HEK293 (cell line): ENCODE measurements at regions not wholly inside any gene's neighbourhood (a gene's known extent, or its start where the extent isn't known, plus 50 kb on each side); places are given as distances from the start of the nearest gene placed in this dataset.
A peak's percentile ranks its signal among the peaks of the same experiment; 100 is the strongest.

ENCODE experiments used
- CTCF ChIA-PET: fragments of 350-600 bp; formaldehyde crosslinking; extraction: SDS; loops from one replicate; lab custom pipeline; 2021; ENCODE audit warnings: antibody characterized with exemption; lab: Yijun Ruan, JAX
- POLR2A ChIA-PET: fragments of 300-600 bp; formaldehyde crosslinking; extraction: SDS; loops from one replicate; lab custom pipeline; 2020; ENCODE audit warnings: antibody characterized with exemption, inconsistent platforms; lab: Yijun Ruan, JAX
- H3K27ac ChIP-seq: fragments of 200-500 bp; sonication (Bioruptor generic); 2 replicates; pipeline ENCODE4 v1.5.1; 2014; ENCODE audit warnings: low read depth, low read length, control low read depth, inconsistent platforms; ENCODE audit errors: extremely low read depth
- H3K36me3 ChIP-seq, 2 experiments: fragments of 200-500 bp in 1 of 2; sonication (Bioruptor generic) in 1 of 2; 1 replicate in 1 of 2; 2 replicates in 1 of 2; pipeline ENCODE4 v1.5.1; 2014 to 2017; ENCODE audit warnings: inconsistent platforms in 2 of 2, low read length in 2 of 2; ENCODE audit not compliant: control insufficient read depth in 2 of 2, insufficient read depth in 1 of 2
- H3K4me1 ChIP-seq: fragments of 200-500 bp; sonication (Bioruptor generic); 2 replicates; pipeline ENCODE4 v1.5.1; 2014; ENCODE audit warnings: mild to moderate bottlenecking, low read length, inconsistent platforms; ENCODE audit not compliant: control insufficient read depth, insufficient read depth
- H3K4me3 ChIP-seq: 2 replicates; pipeline ENCODE4 v1.5.1; 2011; ENCODE audit warnings: low read depth, mild to moderate bottlenecking, control low read depth, low read length, moderate library complexity
- H3K9me3 ChIP-seq: fragments of 200-500 bp; sonication (Bioruptor generic); 2 replicates; pipeline ENCODE4 v1.5.1; 2014; ENCODE audit warnings: low read depth, low read length, inconsistent platforms; ENCODE audit not compliant: control insufficient read depth, insufficient read depth
- BCL11B ChIP-seq: fragments of 450-650 bp; formaldehyde crosslinking; IDR thresholded peaks from 2 replicates; pipeline ENCODE4 v1.5.1; 2016; ENCODE audit warnings: low read depth, missing biosample characterization, missing genetic modification characterization
- EGR2 ChIP-seq: fragments of 450-650 bp; formaldehyde crosslinking; IDR thresholded peaks from 2 replicates; pipeline ENCODE4 v1.5.1; 2016; ENCODE audit warnings: low read depth, missing biosample characterization, missing genetic modification characterization
- KLF16 ChIP-seq: fragments of 450-650 bp; formaldehyde crosslinking; IDR thresholded peaks from 2 replicates; pipeline ENCODE4 v1.5.1; 2017; ENCODE audit warnings: missing biosample characterization, missing genetic modification characterization
- YY1 ChIP-seq: fragments of 450-650 bp; formaldehyde crosslinking; IDR thresholded peaks from 2 replicates; pipeline ENCODE4 v1.5.1; 2018; ENCODE audit warnings: missing biosample characterization, missing genetic modification characterization
- ZBTB10 ChIP-seq: fragments of 450-650 bp; formaldehyde crosslinking; IDR thresholded peaks from 2 replicates; pipeline ENCODE4 v1.5.1; 2016; ENCODE audit warnings: missing biosample characterization, missing genetic modification characterization
- ZFP3 ChIP-seq: fragments of 450-650 bp; formaldehyde crosslinking; IDR thresholded peaks from 2 replicates; pipeline ENCODE4 v1.5.1; 2016; ENCODE audit warnings: low read depth, missing biosample characterization, missing genetic modification characterization
- ZFP41 ChIP-seq: fragments of 450-650 bp; formaldehyde crosslinking; IDR thresholded peaks from 2 replicates; pipeline ENCODE4 v1.5.1; 2016; ENCODE audit warnings: missing biosample characterization, missing genetic modification characterization, borderline replicate concordance
- ZNF10 ChIP-seq: fragments of 450-650 bp; formaldehyde crosslinking; IDR thresholded peaks from 2 replicates; pipeline ENCODE4 v1.5.1; 2017; ENCODE audit warnings: missing biosample characterization, missing genetic modification characterization
- ZNF114 ChIP-seq: fragments of 450-650 bp; formaldehyde crosslinking; IDR thresholded peaks from 2 replicates; pipeline ENCODE4 v1.5.0; 2017; ENCODE audit warnings: missing biosample characterization, missing genetic modification characterization
- ZNF157 ChIP-seq: fragments of 450-650 bp; formaldehyde crosslinking; IDR thresholded peaks from 2 replicates; pipeline ENCODE4 v1.5.1; 2016; ENCODE audit warnings: missing biosample characterization, missing genetic modification characterization
- ZNF16 ChIP-seq: fragments of 450-650 bp; formaldehyde crosslinking; IDR thresholded peaks from 2 replicates; pipeline ENCODE4 v1.5.1; 2016; ENCODE audit warnings: low read depth, missing biosample characterization, missing genetic modification characterization
- ZNF2 ChIP-seq: fragments of 450-650 bp; formaldehyde crosslinking; IDR thresholded peaks from 2 replicates; pipeline ENCODE4 v1.5.1; 2016; ENCODE audit warnings: missing biosample characterization, missing genetic modification characterization
- ZNF274 ChIP-seq, 2 experiments: fragments of 200-500 bp in 1 of 2; fragments of 450-650 bp in 1 of 2; sonication (Bioruptor generic) in 1 of 2; formaldehyde crosslinking in 1 of 2; IDR thresholded peaks; 2 replicates each; pipeline versions ENCODE4 v1.5.1 to v1.6.1; 2014 to 2016; ENCODE audit warnings: borderline replicate concordance in 1 of 2, inconsistent platforms in 1 of 2, low read length in 1 of 2, missing biosample characterization in 1 of 2, missing genetic modification characterization in 1 of 2
- ZNF341 ChIP-seq: fragments of 450-650 bp; formaldehyde crosslinking; IDR thresholded peaks from 2 replicates; pipeline ENCODE4; 2016; ENCODE audit warnings: low read depth, missing biosample characterization, missing genetic modification characterization
- ZNF354C ChIP-seq: fragments of 450-650 bp; formaldehyde crosslinking; IDR thresholded peaks from 2 replicates; pipeline ENCODE4 v1.5.1; 2016; ENCODE audit warnings: missing biosample characterization, missing genetic modification characterization, low read depth, borderline replicate concordance
- ZNF391 ChIP-seq: fragments of 450-650 bp; formaldehyde crosslinking; IDR thresholded peaks from 2 replicates; pipeline ENCODE4 v1.5.1; 2016; ENCODE audit warnings: low read depth, missing biosample characterization, missing genetic modification characterization, borderline replicate concordance
- ZNF544 ChIP-seq: fragments of 450-650 bp; formaldehyde crosslinking; IDR thresholded peaks from 2 replicates; pipeline ENCODE4 v1.5.0; 2017; ENCODE audit warnings: missing biosample characterization, missing genetic modification characterization
- ZNF629 ChIP-seq: fragments of 450-650 bp; formaldehyde crosslinking; IDR thresholded peaks from 2 replicates; pipeline ENCODE4 v1.5.1; 2017; ENCODE audit warnings: missing biosample characterization, missing genetic modification characterization
- ZNF704 ChIP-seq: fragments of 450-650 bp; formaldehyde crosslinking; IDR thresholded peaks from 2 replicates; pipeline ENCODE4 v1.5.1; 2016; ENCODE audit warnings: missing biosample characterization, missing genetic modification characterization
- ZNF747 ChIP-seq: fragments of 450-650 bp; formaldehyde crosslinking; IDR thresholded peaks from 2 replicates; pipeline ENCODE4 v1.5.1; 2016; ENCODE audit warnings: missing biosample characterization, missing genetic modification characterization
- ZNF777 ChIP-seq: fragments of 450-650 bp; formaldehyde crosslinking; IDR thresholded peaks from 2 replicates; pipeline ENCODE4 v1.5.1; 2017; ENCODE audit warnings: missing biosample characterization, missing genetic modification characterization, borderline replicate concordance
- ZNF792 ChIP-seq: fragments of 450-650 bp; formaldehyde crosslinking; IDR thresholded peaks from 2 replicates; pipeline ENCODE4 v1.5.1; 2016; ENCODE audit warnings: missing biosample characterization, missing genetic modification characterization
- ZNF837 ChIP-seq: fragments of 450-650 bp; formaldehyde crosslinking; IDR thresholded peaks from 2 replicates; pipeline ENCODE4 v1.5.1; 2016; ENCODE audit warnings: missing biosample characterization, missing genetic modification characterization
- TF ChIP-seq, protein P1 (sequence below): fragments of 450-650 bp; formaldehyde crosslinking; IDR thresholded peaks from 2 replicates; pipeline ENCODE4 v1.5.1; 2017; ENCODE audit warnings: missing biosample characterization, mild to moderate bottlenecking, missing genetic modification characterization, moderate library complexity
- TF ChIP-seq, protein P2 (sequence below): fragments of 450-650 bp; IDR thresholded peaks from 2 replicates; pipeline ENCODE4 v1.5.1; 2018; ENCODE audit warnings: missing biosample characterization, mild to moderate bottlenecking, missing genetic modification characterization

DNA sequence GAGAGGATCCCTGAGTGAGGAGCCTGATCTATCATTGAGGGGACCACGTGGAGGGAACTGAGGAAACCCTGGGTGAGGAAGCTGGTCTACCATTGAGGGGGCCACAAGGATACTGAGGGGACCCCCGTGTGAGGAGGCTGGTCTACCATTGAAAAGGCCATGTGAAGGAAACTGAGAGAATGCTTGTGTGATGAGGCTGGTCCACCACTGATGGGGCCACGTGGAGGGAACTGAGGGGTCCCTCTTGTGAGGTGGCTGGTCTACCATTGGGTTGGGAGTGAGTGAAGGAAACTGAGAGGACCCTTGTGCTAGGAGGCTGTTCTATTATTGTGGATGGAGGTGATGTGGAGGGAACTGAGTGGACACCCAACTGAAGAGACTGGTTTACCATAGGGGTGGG lies 161.3 kb downstream of the FBLN2 start:
- H3K4me3 ChIP-seq = no peak overlapping the region
- no peak overlapping the region for H3K27ac ChIP-seq
- H3K4me1 ChIP-seq = no peaks in the 10 kb centered on the region
- ChIA-PET POLR2A (no interaction called here), CTCF (no interaction called here)
- TF ChIP-seq EGR2 (tag by site-specific recombination) (no peak), ZNF391 (tag by site-specific recombination) (no peak), ZNF704 (tag by site-specific recombination) (no peak), ZFP3 (tag by site-specific recombination) (no peak), ZNF354C (tag by site-specific recombination) (no peak), ZNF747 (tag by site-specific recombination) (no peak), ZNF10 (tag by site-specific recombination) (no peak), ZNF777 (tag by site-specific recombination) (no peak), ZNF157 (tag by site-specific recombination) (no peak), ZNF341 (tag by site-specific recombination) (no peak)
- H3K36me3 ChIP-seq = no peaks in the 10 kb centered on the region
- H3K9me3 ChIP-seq = no peaks in the 10 kb centered on the region

- Histone ChIP-seq H3K4me1 (no peaks in the 10 kb centered on the region), H3K36me3 (no peaks in the 10 kb centered on the region), H3K9me3 (no peaks in the 10 kb centered on the region), H3K27ac (no peak overlapping the region), H3K4me3 (no peak overlapping the region)
- CTCF ChIA-PET = no interaction called here
- POLR2A ChIA-PET = no interaction called here
- TF ChIP-seq ZBTB10 (tag by site-specific recombination) (0 out of 2 replicates have a peak, but pooled peaks have one; percentile 24), ZNF114 (tag by site-specific recombination) (no peak), ZNF16 (no peak), EGR2 (tag by site-specific recombination) (no peak), YY1 (tag by site-specific recombination) (no peak), ZNF837 (tag by site-specific recombination) (no peak)
- TF ChIP-seq, protein P1, sequence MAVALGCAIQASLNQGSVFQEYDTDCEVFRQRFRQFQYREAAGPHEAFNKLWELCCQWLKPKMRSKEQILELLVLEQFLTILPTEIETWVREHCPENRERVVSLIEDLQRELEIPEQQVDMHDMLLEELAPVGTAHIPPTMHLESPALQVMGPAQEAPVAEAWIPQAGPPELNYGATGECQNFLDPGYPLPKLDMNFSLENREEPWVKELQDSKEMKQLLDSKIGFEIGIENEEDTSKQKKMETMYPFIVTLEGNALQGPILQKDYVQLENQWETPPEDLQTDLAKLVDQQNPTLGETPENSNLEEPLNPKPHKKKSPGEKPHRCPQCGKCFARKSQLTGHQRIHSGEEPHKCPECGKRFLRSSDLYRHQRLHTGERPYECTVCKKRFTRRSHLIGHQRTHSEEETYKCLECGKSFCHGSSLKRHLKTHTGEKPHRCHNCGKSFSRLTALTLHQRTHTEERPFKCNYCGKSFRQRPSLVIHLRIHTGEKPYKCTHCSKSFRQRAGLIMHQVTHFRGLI (tag by site-specific recombination) = no peak
Observed at GRCh38 chr3:13709706-13710105, 160.8 kb downstream of the FBLN2 start.

- Histone ChIP-seq H3K9me3 (no peaks in the 10 kb centered on the region), H3K36me3 (no peaks in the 10 kb centered on the region), H3K4me3 (no peak overlapping the region), H3K4me1 (no peaks in the 10 kb centered on the region), H3K27ac (no peak overlapping the region)
- CTCF ChIA-PET = no interaction called here
- POLR2A ChIA-PET = no interaction called here
- TF ChIP-seq KLF16 (tag by site-specific recombination) (no peak), ZNF2 (tag by site-specific recombination) (no peak), ZNF837 (tag by site-specific recombination) (no peak), ZNF274 (IDR thresholded peaks at IDR 0.05; ENCODE audit: low read length) (no peak), ZNF274 (tag by site-specific recombination; IDR thresholded peaks at IDR 0.05; ENCODE audit: borderline replicate concordance) (no peak), ZFP41 (no peak), ZNF629 (tag by site-specific recombination) (no peak), ZNF544 (tag by site-specific recombination) (no peak), ZNF792 (no peak), BCL11B (no peak)
- TF ChIP-seq, protein P2, sequence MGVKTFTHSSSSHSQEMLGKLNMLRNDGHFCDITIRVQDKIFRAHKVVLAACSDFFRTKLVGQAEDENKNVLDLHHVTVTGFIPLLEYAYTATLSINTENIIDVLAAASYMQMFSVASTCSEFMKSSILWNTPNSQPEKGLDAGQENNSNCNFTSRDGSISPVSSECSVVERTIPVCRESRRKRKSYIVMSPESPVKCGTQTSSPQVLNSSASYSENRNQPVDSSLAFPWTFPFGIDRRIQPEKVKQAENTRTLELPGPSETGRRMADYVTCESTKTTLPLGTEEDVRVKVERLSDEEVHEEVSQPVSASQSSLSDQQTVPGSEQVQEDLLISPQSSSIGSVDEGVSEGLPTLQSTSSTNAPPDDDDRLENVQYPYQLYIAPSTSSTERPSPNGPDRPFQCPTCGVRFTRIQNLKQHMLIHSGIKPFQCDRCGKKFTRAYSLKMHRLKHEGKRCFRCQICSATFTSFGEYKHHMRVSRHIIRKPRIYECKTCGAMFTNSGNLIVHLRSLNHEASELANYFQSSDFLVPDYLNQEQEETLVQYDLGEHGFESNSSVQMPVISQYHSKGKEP (tag by site-specific recombination) = no peak
Observed at GRCh38 chr3:13708871-13709595, 160.1 kb downstream of the FBLN2 start.
